BE2C (cell line): ENCODE measurements at regions not wholly inside any gene's neighbourhood (a gene's known extent, or its start where the extent isn't known, plus 50 kb on each side); places are given as distances from the start of the nearest gene placed in this dataset.
A peak's percentile ranks its signal among the peaks of the same experiment; 100 is the strongest.
"Not testable (repeated sequence)": the region's sequence is repeated elsewhere in the genome, so short reads cannot be mapped to it uniquely, and the experiment has no call there.

Experiments used
- DNase-seq: peaks from one replicate; pipeline ENCODE4 v3.0.0-alpha.2; 2020
- H3K27me3 ChIP-seq: fragments of 250-450 bp; sonication (Bioruptor Pico); 2 replicates; pipeline ENCODE4 v1.5.1; 2020; ENCODE audit warnings: mild to moderate bottlenecking
- H3K36me3 ChIP-seq: fragments of 250-450 bp; sonication (Bioruptor Pico); 2 replicates; pipeline ENCODE4 v1.5.1; 2020; ENCODE audit warnings: mild to moderate bottlenecking
- H3K4me1 ChIP-seq: fragments of 250-450 bp; sonication (Bioruptor Pico); 2 replicates; pipeline ENCODE4 v1.5.1; 2020
- H3K4me3 ChIP-seq: 2 replicates; pipeline ENCODE4 v1.5.1; 2011; ENCODE audit warnings: low read depth, low read length
- H3K9me3 ChIP-seq: fragments of 250-450 bp; sonication (Bioruptor Pico); 2 replicates; pipeline ENCODE4 v1.5.1; 2020
- TF ChIP-seq, protein P1 (sequence below): IDR thresholded peaks from 2 replicates; pipeline ENCODE4 v1.5.1; 2012; ENCODE audit warnings: mild to moderate bottlenecking, low read depth, low read length

DNA sequence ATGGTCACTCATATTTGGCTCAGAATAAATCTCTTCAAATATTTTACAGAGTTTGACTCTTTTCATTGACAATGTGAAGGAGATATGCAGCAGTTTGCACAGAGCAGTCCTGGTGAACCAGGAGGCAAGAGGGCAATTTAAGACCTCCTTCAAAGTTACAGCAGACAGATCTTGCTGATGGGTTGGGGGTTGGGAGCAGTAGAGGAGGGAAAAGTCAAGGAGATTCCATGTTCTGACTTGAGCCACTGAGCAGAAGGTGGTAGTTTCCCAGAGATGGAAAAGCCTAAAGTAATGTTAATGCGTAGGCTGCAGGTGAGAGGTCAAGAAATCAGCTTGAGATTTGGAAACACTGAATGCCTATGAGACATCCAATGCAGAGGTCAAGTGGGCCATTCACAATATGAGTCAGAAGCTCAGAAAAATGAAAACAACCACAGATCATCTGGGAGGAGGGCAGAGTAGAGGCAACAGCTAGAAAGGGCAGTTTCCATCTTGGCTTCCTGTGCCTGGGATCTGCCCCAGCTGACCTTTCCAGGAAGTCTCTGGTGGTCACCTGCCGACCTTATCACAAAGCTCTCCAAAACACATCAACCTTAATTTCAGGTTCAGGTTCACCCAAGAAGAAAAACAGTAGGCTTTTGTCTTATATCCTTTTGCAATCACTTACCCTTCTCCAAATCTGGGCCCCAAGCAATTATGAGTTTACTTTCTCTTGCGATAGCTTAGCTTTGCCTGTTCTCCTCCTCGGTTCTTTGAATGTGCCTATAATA lies 197.5 kb upstream of the ARL4C start:
- Histone ChIP-seq H3K27me3 (no peaks in the 10 kb centered on the region), H3K9me3 (no peaks in the 10 kb centered on the region), H3K4me1 (peaks cover 16% of the 10 kb centered on the region), H3K36me3 (no peaks in the 10 kb centered on the region), H3K4me3 (no peak overlapping the region)
- TF ChIP-seq, protein P1, sequence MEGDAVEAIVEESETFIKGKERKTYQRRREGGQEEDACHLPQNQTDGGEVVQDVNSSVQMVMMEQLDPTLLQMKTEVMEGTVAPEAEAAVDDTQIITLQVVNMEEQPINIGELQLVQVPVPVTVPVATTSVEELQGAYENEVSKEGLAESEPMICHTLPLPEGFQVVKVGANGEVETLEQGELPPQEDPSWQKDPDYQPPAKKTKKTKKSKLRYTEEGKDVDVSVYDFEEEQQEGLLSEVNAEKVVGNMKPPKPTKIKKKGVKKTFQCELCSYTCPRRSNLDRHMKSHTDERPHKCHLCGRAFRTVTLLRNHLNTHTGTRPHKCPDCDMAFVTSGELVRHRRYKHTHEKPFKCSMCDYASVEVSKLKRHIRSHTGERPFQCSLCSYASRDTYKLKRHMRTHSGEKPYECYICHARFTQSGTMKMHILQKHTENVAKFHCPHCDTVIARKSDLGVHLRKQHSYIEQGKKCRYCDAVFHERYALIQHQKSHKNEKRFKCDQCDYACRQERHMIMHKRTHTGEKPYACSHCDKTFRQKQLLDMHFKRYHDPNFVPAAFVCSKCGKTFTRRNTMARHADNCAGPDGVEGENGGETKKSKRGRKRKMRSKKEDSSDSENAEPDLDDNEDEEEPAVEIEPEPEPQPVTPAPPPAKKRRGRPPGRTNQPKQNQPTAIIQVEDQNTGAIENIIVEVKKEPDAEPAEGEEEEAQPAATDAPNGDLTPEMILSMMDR, result no peak
- DNase-seq, result no peak

DNA sequence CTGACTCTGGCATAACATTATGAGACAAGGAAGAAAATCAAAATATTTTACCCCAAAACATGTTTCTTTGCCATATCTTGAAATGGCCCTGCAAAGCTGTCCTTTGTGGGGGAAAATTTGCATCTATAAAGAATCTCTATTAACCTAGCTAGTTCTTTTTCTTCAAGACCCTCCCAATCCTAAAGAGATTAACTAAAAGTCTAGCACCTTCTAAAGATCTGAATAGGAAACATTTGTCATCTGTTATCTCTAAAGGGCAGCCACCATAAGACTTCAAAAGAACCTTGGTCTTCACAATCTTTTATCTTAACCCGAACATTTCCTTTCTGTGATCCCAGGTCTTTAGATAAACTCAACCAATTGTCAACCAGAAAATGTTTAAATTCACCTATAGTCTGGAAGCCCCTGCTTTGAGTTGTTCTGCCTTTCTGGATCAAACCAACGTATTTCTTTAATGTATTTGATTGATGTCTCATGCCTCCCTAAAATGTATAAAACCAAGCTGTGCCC lies 196.9 kb upstream of the ARL4C start:
- H3K9me3 ChIP-seq, H3K4me3 ChIP-seq: not testable (repeated sequence)

DNA sequence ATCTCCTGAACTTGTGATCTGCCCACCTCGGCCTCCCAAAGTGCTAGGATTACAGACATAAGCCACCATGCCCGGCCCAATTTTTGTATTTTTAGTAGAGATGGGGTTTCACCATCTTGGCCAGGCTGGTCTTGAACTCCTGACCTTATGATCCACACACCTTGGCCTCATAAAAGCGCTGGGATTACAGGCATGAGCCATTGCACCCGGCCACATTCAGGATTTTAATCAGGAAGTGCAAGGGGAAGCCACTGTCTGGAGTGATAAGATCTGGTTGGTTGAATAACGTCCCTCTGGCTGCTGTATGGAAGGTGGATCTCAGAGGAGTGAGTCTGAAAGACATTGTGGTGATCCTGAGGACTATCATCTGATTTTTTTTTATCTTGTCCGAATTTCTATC lies 196.3 kb upstream of the ARL4C start:
- not testable (repeated sequence) for H3K27me3 ChIP-seq, H3K4me3 ChIP-seq, H3K9me3 ChIP-seq, DNase-seq, H3K36me3 ChIP-seq
- H3K4me1 ChIP-seq, result peaks cover 16% of the 10 kb centered on the region

More for the DNA sequence above, 196.9 kb upstream of the ARL4C start:
- DNase-seq, H3K27me3 ChIP-seq, H3K36me3 ChIP-seq: not testable (repeated sequence)
- peaks cover 16% of the 10 kb centered on the region for H3K4me1 ChIP-seq

DNA sequence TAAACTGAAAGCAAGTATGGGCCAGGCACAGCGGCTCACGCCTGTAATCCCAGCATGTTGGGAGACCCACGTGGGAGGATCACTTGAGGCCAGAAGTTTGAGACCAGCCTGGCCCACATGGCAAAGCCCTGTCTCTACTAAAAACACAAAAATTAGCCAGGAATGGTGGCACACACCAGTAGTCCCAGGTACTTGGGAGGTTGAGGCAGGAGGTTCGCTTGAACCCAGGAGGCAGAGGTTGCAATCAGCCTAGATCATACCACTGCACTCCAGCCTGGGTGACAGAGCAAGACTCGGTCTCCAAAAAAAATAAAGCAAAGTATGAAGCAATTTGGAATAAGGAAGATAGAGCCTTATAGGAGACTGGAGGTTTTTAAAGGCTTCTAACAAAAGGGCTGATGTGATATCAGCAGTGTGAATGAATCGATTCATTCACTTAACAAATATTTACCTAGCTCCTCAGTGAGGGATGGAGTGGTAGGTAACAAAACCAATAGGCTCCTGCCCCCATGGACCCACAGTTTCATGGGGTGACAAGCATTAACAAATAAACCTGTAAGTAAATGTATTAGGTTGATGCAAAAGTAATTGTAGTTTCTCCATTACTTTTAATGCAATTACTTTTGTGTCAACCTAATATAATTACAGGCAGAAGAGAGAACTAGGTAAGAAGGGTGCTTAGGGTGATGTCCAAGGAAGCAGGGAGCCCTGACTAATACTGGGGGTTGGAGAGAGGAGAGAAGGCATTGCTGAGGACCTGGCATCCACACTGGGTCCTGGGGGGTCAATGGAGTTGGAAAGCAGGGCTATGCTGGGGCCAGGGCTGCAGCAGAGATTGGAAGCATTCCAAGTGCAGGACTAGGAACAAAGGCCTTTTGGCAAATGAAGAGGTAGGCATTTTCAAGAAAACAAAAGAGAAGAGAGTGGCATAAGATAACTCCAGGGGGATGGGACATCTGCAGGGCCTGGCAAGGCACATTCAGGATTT lies 195.4 kb upstream of the ARL4C start:
- no peak for DNase-seq
- TF ChIP-seq, protein P1, result no peak
- peaks cover 16% of the 10 kb centered on the region for H3K4me1 ChIP-seq

DNA sequence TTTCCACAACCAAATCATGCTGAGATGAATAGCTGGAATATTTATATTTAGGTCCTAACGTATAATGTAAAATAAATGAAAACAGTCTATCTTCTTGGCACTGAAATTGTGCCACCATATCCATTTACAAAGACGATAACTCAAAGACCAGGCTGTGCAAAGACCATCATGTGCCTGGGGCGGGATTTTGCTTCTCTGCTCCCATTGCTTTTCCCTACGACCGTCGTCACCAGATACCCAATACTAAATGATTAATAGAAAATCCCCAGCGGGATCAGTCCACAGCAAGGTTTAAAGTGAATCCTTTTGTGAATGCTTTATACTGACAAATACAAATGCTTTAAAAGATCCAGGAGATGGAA lies 194.3 kb upstream of the ARL4C start:
- peak; percentile 53 for DNase-seq
- H3K4me3 ChIP-seq, result peak overlapping the region; percentile 15
- TF ChIP-seq, protein P1, result no peak
- H3K9me3 ChIP-seq, result no peaks in the 10 kb centered on the region
- peaks cover 16% of the 10 kb centered on the region for H3K4me1 ChIP-seq
- no peaks in the 10 kb centered on the region for H3K27me3 ChIP-seq
- H3K36me3 ChIP-seq, result no peaks in the 10 kb centered on the region

More for the DNA sequence above, 195.4 kb upstream of the ARL4C start:
- Histone ChIP-seq H3K9me3 (no peaks in the 10 kb centered on the region), H3K4me3 (no peak overlapping the region), H3K27me3 (no peaks in the 10 kb centered on the region), H3K36me3 (no peaks in the 10 kb centered on the region)

DNA sequence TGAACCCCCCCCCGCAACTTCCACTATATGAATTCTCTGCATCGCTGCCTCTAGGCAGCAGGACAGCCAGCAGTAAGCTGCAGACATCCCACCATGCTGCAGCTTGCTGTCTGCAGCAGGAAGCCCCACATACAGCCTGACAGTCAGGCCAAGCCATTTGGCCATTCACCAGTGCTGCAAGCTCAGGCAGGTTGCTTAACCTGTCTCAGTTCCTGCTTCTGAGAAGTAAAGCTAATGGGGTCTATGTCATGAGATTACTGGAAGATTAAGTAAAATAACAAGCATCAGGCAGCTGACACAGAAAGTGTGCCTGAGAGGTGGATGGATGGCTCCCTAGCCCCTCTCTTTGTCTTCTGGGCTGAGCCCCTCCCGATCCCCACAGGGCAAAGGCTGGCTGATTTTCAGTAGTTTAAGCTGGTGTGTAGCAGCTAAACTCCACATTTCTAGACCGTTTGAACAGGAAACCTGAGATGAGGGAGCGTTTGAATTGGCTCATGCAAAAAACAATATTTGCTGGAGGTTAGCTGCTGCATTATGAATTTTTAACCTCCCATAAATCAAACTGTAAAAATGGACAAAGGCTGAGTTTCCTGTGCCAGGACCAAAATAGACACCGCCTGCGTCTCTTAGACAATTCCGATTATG lies 193.8 kb upstream of the ARL4C start:
- H3K9me3 ChIP-seq, result no peaks in the 10 kb centered on the region
- TF ChIP-seq, protein P1, result no peak
- peaks cover 16% of the 10 kb centered on the region for H3K4me1 ChIP-seq
- no peaks in the 10 kb centered on the region for H3K36me3 ChIP-seq
- DNase-seq, result peak; percentile 21
- no peaks in the 10 kb centered on the region for H3K27me3 ChIP-seq
- H3K4me3 ChIP-seq, result peak overlapping the region; percentile 15
